Calu3 (cell line): ENCODE measurements at regions not wholly inside any gene's neighbourhood (a gene's known extent, or its start where the extent isn't known, plus 50 kb on each side); places are given as distances from the start of the nearest gene placed in this dataset.

ENCODE experiments used
- BruUV-seq: library from RNA; stranded (reverse); fragments of 400-500 nt; replicated peaks from 2 replicates; lab custom pipeline; 2021; lab: Mats Ljungman, UMichigan
- CTCF ChIA-PET: fragments of 300-600 bp; sonication (Branson Sonifier 250); formaldehyde crosslinking; loops from one replicate; lab custom pipeline; 2022; ENCODE audit warnings: antibody characterized with exemption; lab: Charles Lee
- DNase-seq: peaks from one replicate; pipeline ENCODE4 v3.0.0; 2022
- H3K27ac Mint-ChIP-seq: one replicate; pipeline ENCODE4 v1.8.0; 2022; ENCODE audit warnings: mixed read lengths; ENCODE audit not compliant: unreplicated experiment
- H3K27me3 Mint-ChIP-seq: one replicate; pipeline ENCODE4 v1.8.0; 2022; ENCODE audit warnings: mixed read lengths; ENCODE audit not compliant: unreplicated experiment
- H3K36me3 Mint-ChIP-seq: one replicate; pipeline ENCODE4 v1.8.0; 2022; ENCODE audit warnings: mild to moderate bottlenecking, moderate library complexity, mixed read lengths; ENCODE audit not compliant: insufficient read depth, unreplicated experiment
- H3K4me1 Mint-ChIP-seq: one replicate; pipeline ENCODE4 v1.8.0; 2022; ENCODE audit warnings: mild to moderate bottlenecking, low read depth, mixed read lengths; ENCODE audit not compliant: unreplicated experiment
- H3K4me3 Mint-ChIP-seq: one replicate; pipeline ENCODE4 v1.8.0; 2022; ENCODE audit warnings: mild to moderate bottlenecking, low read depth, moderate library complexity, mixed read lengths; ENCODE audit not compliant: unreplicated experiment
- H3K9me3 Mint-ChIP-seq: one replicate; pipeline ENCODE4 v1.8.0; 2022; ENCODE audit warnings: low read depth, mixed read lengths; ENCODE audit not compliant: unreplicated experiment
- intact Hi-C: fragments of 100-400 bp; cut with micrococcal nuclease; formaldehyde crosslinking; loops from one replicate; pipeline ENCODE4 v1.10.0; 2022; ENCODE audit not compliant: unreplicated experiment
- TF ChIP-seq, protein P1 (sequence below): fragments of 200-600 bp; IDR thresholded peaks from one replicate; pipeline ENCODE4 v1.8.0; 2022; ENCODE audit warnings: antibody characterized with exemption; ENCODE audit not compliant: unreplicated experiment

DNA sequence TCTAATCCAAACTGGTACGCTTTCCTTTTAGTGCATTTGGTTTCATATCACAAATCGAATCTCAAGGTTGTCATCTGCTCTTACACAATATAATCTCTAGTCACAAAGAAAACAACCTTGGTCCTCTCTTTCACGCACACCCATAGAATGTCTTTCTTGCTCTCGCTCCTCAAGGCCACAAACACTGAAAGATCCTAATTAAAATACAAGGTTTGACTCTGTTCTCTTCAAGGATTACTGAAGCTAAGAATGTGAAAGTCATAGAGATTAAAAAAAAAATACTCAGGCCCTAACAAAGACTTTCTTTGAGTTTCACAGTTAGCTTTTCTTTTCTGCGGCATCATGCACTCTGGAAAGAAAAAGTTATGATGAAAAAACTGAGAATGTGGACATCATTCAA, 891.5 kb downstream of the EFNB2 start:
- no TSS peak for BruUV-seq
- Mint-ChIP-seq H3K27me3 (no peaks in the 10 kb centered on the region), H3K9me3 (no peaks in the 10 kb centered on the region), H3K36me3 (no peaks in the 10 kb centered on the region), H3K4me3 (no peak overlapping the region), H3K4me1 (no peaks in the 10 kb centered on the region), H3K27ac (no peak overlapping the region)
- DNase-seq, result no peak
- CTCF ChIA-PET, result no interaction called here
- intact Hi-C loops, result no loop called here
- TF ChIP-seq, protein P1, sequence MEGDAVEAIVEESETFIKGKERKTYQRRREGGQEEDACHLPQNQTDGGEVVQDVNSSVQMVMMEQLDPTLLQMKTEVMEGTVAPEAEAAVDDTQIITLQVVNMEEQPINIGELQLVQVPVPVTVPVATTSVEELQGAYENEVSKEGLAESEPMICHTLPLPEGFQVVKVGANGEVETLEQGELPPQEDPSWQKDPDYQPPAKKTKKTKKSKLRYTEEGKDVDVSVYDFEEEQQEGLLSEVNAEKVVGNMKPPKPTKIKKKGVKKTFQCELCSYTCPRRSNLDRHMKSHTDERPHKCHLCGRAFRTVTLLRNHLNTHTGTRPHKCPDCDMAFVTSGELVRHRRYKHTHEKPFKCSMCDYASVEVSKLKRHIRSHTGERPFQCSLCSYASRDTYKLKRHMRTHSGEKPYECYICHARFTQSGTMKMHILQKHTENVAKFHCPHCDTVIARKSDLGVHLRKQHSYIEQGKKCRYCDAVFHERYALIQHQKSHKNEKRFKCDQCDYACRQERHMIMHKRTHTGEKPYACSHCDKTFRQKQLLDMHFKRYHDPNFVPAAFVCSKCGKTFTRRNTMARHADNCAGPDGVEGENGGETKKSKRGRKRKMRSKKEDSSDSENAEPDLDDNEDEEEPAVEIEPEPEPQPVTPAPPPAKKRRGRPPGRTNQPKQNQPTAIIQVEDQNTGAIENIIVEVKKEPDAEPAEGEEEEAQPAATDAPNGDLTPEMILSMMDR, result no peak

DNA sequence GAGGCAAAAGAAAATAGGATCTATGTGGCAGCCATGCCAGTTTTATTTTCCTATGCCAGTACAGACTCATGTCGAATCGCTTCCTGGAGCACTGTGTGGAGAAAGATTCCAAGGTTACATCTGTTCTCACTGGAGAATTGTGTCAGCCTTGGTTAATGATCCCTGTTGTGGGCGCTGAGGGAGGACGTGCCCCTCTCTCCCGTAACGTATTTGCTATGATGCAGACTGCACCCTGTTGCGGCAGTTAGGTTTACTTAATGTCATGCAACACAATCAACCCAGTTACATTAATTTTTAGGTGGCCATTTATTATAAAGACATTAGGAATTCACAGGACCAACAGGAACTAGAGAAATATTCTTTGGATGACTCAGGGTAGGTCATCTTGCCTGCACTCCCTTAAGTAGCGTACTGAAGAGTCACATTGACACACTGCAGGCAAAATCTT, 892.9 kb downstream of the EFNB2 start:
- Mint-ChIP-seq H3K9me3 (no peaks in the 10 kb centered on the region), H3K4me3 (no peak overlapping the region), H3K27me3 (no peaks in the 10 kb centered on the region), H3K36me3 (no peaks in the 10 kb centered on the region), H3K4me1 (no peaks in the 10 kb centered on the region), H3K27ac (no peak overlapping the region)
- BruUV-seq, result no TSS peak
- TF ChIP-seq, protein P1, result no peak
- intact Hi-C loops, result no loop called here
- CTCF ChIA-PET, result no interaction called here
- no peak for DNase-seq

DNA sequence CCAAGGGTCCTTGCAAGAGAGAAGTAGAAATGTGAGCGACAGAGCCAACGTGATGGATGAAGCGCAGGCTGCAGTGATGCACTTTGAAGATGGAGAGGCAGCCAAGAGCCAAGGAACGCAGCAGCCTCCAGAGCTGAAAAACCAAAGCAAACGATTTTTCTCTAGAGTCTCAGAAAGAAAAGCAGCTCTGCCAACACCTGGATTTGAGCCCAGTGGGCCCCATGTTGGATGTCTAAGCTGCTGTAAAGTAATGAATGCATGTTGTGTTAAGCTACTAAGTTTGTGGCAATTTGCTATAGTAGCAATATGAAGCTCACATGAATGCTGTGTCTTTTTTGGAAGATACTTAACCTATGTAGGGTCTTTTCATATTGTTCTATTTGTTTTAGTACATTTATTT, 894.3 kb downstream of the EFNB2 start:
- Mint-ChIP-seq H3K27me3 (no peaks in the 10 kb centered on the region), H3K36me3 (no peaks in the 10 kb centered on the region), H3K4me3 (no peak overlapping the region), H3K9me3 (no peaks in the 10 kb centered on the region), H3K27ac (no peak overlapping the region), H3K4me1 (no peaks in the 10 kb centered on the region)
- CTCF ChIA-PET, result no interaction called here
- TF ChIP-seq, protein P1, result no peak
- BruUV-seq, result no TSS peak
- DNase-seq, result no peak
- intact Hi-C loops, result no loop called here

DNA sequence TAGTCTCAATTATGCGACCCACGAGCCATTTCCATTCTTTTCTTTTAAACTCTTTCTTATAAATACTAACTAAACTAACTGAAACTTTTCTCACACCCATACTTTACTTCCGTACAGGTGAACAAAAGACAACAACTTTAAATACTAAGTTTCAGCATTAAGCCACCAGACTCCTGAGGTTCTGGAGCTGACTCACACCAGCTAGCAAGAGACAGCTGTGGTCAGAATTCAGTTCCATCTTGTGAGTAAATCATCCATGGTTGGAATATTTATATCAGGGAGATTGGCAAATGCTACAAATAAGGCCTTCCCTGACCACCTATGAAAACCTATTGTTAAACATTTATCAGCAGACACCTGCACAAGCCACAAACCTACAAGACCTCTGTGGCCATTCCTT, 897.0 kb downstream of the EFNB2 start:
- TF ChIP-seq, protein P1, result no peak
- Mint-ChIP-seq H3K27ac (no peak overlapping the region), H3K4me3 (no peak overlapping the region), H3K27me3 (no peaks in the 10 kb centered on the region), H3K4me1 (no peaks in the 10 kb centered on the region), H3K9me3 (no peaks in the 10 kb centered on the region), H3K36me3 (no peaks in the 10 kb centered on the region)
- CTCF ChIA-PET, result no interaction called here
- DNase-seq, result no peak
- intact Hi-C loops, result no loop called here
- no TSS peak for BruUV-seq
